PC-9 (cell line): ENCODE measurements at regions not wholly inside any gene's neighbourhood (a gene's known extent, or its start where the extent isn't known, plus 50 kb on each side); places are given as distances from the start of the nearest gene placed in this dataset.
"Not testable (repeated sequence)": the region's sequence is repeated elsewhere in the genome, so short reads cannot be mapped to it uniquely, and the experiment has no call there.

Source experiments
- EZH2 ChIP-seq: fragments of 200-600 bp; sonication (generic); IDR thresholded peaks from 2 replicates; pipeline ENCODE4 v1.8.0; 2017; ENCODE audit warnings: antibody characterized with exemption, low read depth
- TF ChIP-seq, protein P1 (sequence below): fragments of 200-600 bp; sonication (generic); conservative IDR thresholded peaks from 2 replicates; pipeline ENCODE4 v1.6.1; 2017; ENCODE audit warnings: mixed run types, antibody characterized with exemption, mild to moderate bottlenecking, moderate library complexity

DNA sequence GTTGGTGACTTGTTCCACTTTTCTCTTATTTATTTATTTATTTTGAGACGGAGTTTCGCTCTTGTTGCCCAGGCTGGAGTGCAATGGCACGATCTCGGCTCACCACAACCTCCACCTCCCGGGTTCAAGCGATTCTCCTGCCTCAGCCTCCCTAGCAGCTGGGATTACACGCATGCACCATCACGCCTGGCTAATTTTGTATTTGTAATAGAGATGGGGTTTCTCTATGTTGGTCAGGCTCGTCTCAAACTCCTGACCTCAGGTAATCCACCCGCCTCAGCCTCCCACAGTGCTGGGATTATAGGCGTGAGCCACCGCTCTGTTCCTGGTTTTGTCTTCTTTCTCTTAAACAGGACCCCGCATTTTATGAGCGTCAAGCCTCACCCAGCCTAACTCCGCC lies 57.3 kb upstream of the METTL9 start:
- TF ChIP-seq, protein P1, sequence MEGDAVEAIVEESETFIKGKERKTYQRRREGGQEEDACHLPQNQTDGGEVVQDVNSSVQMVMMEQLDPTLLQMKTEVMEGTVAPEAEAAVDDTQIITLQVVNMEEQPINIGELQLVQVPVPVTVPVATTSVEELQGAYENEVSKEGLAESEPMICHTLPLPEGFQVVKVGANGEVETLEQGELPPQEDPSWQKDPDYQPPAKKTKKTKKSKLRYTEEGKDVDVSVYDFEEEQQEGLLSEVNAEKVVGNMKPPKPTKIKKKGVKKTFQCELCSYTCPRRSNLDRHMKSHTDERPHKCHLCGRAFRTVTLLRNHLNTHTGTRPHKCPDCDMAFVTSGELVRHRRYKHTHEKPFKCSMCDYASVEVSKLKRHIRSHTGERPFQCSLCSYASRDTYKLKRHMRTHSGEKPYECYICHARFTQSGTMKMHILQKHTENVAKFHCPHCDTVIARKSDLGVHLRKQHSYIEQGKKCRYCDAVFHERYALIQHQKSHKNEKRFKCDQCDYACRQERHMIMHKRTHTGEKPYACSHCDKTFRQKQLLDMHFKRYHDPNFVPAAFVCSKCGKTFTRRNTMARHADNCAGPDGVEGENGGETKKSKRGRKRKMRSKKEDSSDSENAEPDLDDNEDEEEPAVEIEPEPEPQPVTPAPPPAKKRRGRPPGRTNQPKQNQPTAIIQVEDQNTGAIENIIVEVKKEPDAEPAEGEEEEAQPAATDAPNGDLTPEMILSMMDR, result not testable (repeated sequence)
- TF ChIP-seq EZH2, result not testable (repeated sequence)
